Sigmoid colon (tissue), 6 donors: ENCODE measurements at regions not wholly inside any gene's neighbourhood (a gene's known extent, or its start where the extent isn't known, plus 50 kb on each side); places are given as distances from the start of the nearest gene placed in this dataset.
"Not testable (repeated sequence)": the region's sequence is repeated elsewhere in the genome, so short reads cannot be mapped to it uniquely, and the experiment has no call there.

Experiments used
- DNase-seq: peaks from one replicate; pipeline ENCODE4 v3.0.0-alpha.2; 2019
- H3K27ac ChIP-seq, 4 donors: fragments of 200-600 bp; sonication (generic); one replicate each; pipeline ENCODE4 v1.5.1; 2016 to 2019; ENCODE audit warnings: mild to moderate bottlenecking in 1 of 4
- H3K27me3 ChIP-seq, 3 donors: fragments of 200-600 bp; sonication (generic); one replicate each; pipeline ENCODE4 v1.5.1; 2019; ENCODE audit warnings: mild to moderate bottlenecking in 1 of 3
- H3K36me3 ChIP-seq, 4 donors: fragments of 200-600 bp; sonication (generic); one replicate each; pipeline ENCODE4 v1.5.1; 2016 to 2019
- H3K4me1 ChIP-seq, 4 donors: fragments of 200-600 bp; sonication (generic); one replicate each; pipeline ENCODE4 v1.5.1; 2017 to 2019
- H3K4me3 ChIP-seq, 4 donors: fragments of 200-600 bp; sonication (generic); one replicate each; pipeline ENCODE4 v1.5.1; 2017 to 2019; ENCODE audit warnings: mild to moderate bottlenecking in 2 of 4, moderate library complexity in 1 of 4
- H3K9me3 ChIP-seq, 4 donors: fragments of 200-600 bp in 3 of 4; sonication (generic) in 3 of 4; one replicate each; pipeline versions ENCODE4 v1.5.1 to v1.6.1; 2013 to 2019
- CTCF ChIP-seq, 4 experiments: fragments of 450-650 bp in 3 of 4; fragments of 200-600 bp in 1 of 4; IDR thresholded peaks; one replicate each; pipeline ENCODE4 v1.5.1; 2016 to 2019; ENCODE audit warnings: antibody characterized with exemption in 4 of 4, mild to moderate bottlenecking in 3 of 4, moderate library complexity in 2 of 4
- EP300 ChIP-seq, 4 donors: sonication (generic); formaldehyde crosslinking; IDR thresholded peaks; one replicate each; pipeline ENCODE4 v1.6.1; 2017; ENCODE audit warnings: antibody characterized with exemption in 4 of 4
- POLR2A ChIP-seq, 2 donors: fragments of 450-650 bp; IDR thresholded peaks; one replicate each; pipeline ENCODE4 v1.6.1; 2016; ENCODE audit warnings: antibody characterized with exemption in 2 of 2, mild to moderate bottlenecking in 2 of 2, moderate library complexity in 2 of 2
- POLR2AphosphoS5 ChIP-seq, 4 donors: sonication (generic); formaldehyde crosslinking; IDR thresholded peaks; one replicate each; pipeline ENCODE4 v1.6.1; 2017; ENCODE audit warnings: antibody characterized with exemption in 4 of 4
- WGBS, 2 donors: extraction: QIAGEN DNeasy Blood & Tissue Kit; methylation state at CpG; one replicate each; pipeline ENCODE4 v1.1.7; 2013; 5-methylcytosine and 5-hydroxymethylcytosine counted together
- intact Hi-C: fragments of 100-400 bp; cut with DNase I; formaldehyde crosslinking; loops from one replicate; pipeline ENCODE4 v1.15.1; 2023
- donor health status: healthy with polysubstance abuse.
- donor health status: healthy.

DNA sequence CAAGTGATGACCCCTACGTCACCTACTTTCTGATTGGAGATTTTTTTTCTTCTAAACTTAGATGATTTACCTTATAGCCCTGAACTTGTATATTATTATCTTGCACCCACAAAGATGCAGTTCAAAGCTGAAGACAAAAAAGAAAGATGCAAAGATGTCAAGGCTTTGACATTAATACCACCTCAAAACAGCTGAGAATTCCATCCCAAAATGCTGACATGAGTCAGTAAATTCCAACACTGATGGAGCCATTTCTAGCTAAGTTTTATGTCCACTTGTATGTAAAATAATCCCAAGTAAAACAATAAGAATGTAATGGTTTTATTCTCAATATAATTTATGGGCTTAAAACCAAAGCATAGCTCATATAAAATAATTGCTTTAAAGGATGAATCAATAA is 91.5 kb upstream of the CDH9 start:
- Histone ChIP-seq H3K4me1 (no peaks in the 10 kb centered on the region), H3K9me3 (no peaks in the 10 kb centered on the region), H3K27ac (no peak overlapping the region), H3K36me3 (no peaks in the 10 kb centered on the region), H3K4me3 (no peak overlapping the region), H3K27me3 (no peaks in the 10 kb centered on the region)
- intact Hi-C loops: no loop called here
- TF ChIP-seq CTCF (IDR thresholded peaks at IDR 0.05) (no peak), EP300 (IDR thresholded peaks at IDR 0.05) (no peak), POLR2A (IDR thresholded peaks at IDR 0.05) (no peak)
- DNase-seq: no peak
- WGBS, 2 donors: 83 to 91% methylated on average over 1 of the region's 1 CpG

GRCh38 chr5:27125856-27126255 is 87.5 kb upstream of the CDH9 start:
- no peak for DNase-seq
- Histone ChIP-seq H3K36me3 (no peaks in the 10 kb centered on the region), H3K27ac (no peak overlapping the region), H3K9me3 (no peaks in the 10 kb centered on the region), H3K4me3 (no peak overlapping the region), H3K4me1 (no peaks in the 10 kb centered on the region), H3K27me3 (no peaks in the 10 kb centered on the region)
- TF ChIP-seq CTCF (IDR thresholded peaks at IDR 0.05) (no peak), POLR2AphosphoS5 (IDR thresholded peaks at IDR 0.05) (no peak), EP300 (IDR thresholded peaks at IDR 0.05) (no peak), POLR2A (IDR thresholded peaks at IDR 0.05) (no peak)
- intact Hi-C loops: no loop called here
- 84 to 87% methylated on average over 2 of the region's 2 CpGs for WGBS, 2 donors

DNA sequence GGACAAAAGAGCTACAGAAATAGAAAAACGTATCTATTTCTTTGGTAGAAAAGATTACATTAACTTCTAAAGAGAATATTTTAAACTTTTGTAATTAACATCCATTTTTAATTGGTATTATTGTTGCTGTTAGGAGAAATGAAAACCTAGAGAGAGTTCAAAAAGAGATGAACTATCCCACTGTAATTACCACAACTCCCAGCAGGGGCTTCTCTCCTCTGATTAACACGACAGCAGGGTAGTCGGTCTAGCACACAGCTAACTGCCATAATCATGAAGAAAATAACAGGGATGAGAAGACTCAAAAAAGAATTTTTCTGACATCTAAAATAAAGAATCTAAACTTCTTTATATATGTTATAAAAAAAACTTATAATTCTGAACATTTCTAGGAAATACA is 86.2 kb upstream of the CDH9 start:
- Histone ChIP-seq H3K27me3 (no peaks in the 10 kb centered on the region), H3K4me1 (no peaks in the 10 kb centered on the region), H3K4me3 (no peak overlapping the region), H3K9me3 (no peaks in the 10 kb centered on the region), H3K27ac (no peak overlapping the region), H3K36me3 (no peaks in the 10 kb centered on the region)
- intact Hi-C loops: no loop called here
- peak in 1 of 4 experiments; percentile 23 for TF ChIP-seq CTCF (IDR thresholded peaks at IDR 0.05)
- TF ChIP-seq POLR2A (IDR thresholded peaks at IDR 0.05): no peak
- WGBS, 2 donors: 40 to 46% methylated on average over 3 of the region's 3 CpGs
- DNase-seq: no peak

DNA sequence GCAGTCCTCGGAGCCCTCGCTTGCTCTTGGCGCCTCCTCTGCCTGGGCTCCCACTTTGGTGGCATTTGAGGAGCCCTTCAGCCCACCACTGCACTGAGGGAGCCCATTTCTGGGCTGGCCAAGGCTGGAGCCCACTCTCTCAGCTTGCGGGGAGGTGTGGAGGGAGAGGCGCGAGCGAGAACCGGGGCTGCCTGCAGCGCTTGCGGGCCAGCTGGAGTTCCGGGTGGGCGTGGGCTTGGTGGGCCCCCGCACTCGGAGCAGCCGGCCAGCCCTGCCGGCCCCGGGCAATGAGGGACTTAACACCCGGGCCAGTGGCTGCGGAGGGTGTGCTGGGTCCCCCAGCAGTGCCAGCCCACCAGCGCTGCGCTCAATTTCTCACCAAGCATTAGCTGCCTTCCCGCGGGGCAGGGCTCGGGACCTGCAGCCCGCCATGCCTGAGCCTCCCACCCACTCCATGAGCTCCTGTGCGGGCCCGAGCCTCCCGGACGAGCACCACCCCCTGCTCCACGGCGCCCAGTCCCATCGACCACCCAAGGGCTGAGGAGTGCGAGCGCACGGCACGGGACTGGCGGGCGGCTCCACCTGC is 81.4 kb upstream of the CDH9 start:
- H3K27ac ChIP-seq, H3K36me3 ChIP-seq, H3K9me3 ChIP-seq, DNase-seq, intact Hi-C loops, H3K4me3 ChIP-seq, H3K27me3 ChIP-seq, H3K4me1 ChIP-seq: not testable (repeated sequence)
- WGBS, 2 donors: 95 to 96% methylated on average over 38 of the region's 38 CpGs

DNA sequence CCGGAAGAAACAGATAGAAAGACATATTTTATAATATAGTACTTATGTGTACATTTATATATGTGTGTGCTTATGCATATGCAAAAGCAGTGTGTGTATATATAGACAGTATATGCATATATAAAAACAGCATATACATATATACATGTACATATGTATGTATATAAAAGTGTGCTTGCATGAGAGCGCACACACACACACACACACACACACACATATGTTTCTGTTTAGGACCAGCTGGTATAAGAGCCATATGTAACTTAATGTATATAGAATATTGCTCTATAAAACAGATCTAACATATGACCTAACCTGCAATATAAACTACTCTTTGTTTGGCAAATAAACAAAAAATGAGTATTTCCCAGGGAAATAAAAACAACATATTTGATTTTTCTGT is 65.1 kb upstream of the CDH9 start:
- DNase-seq: no peak
- intact Hi-C loops: no loop called here
- no peaks in the 10 kb centered on the region for H3K4me1 ChIP-seq
- no peaks in the 10 kb centered on the region for H3K9me3 ChIP-seq
- H3K36me3 ChIP-seq: no peaks in the 10 kb centered on the region
- H3K27ac ChIP-seq: no peak overlapping the region
- 76 to 77% methylated on average over 2 of the region's 2 CpGs for WGBS, 2 donors
- H3K27me3 ChIP-seq: no peaks in the 10 kb centered on the region
- H3K4me3 ChIP-seq: no peak overlapping the region
- TF ChIP-seq POLR2AphosphoS5 (IDR thresholded peaks at IDR 0.05) (no peak), CTCF (IDR thresholded peaks at IDR 0.05) (no peak), EP300 (IDR thresholded peaks at IDR 0.05) (no peak), POLR2A (IDR thresholded peaks at IDR 0.05) (no peak)

- H3K27ac ChIP-seq, H3K9me3 ChIP-seq, DNase-seq, H3K27me3 ChIP-seq, H3K4me1 ChIP-seq, intact Hi-C loops, H3K4me3 ChIP-seq, H3K36me3 ChIP-seq: not testable (repeated sequence)
- 93 to 94% methylated on average over 16 of the region's 16 CpGs for WGBS, 2 donors
These were observed 57.4 kb upstream of the CDH9 start for GRCh38 chr5:27095761-27096160.
